ENCODE measurements at regions not wholly inside any gene's neighbourhood (a gene's known extent, or its start where the extent isn't known, plus 50 kb on each side); places are given as distances from the start of the nearest gene placed in this dataset.
A peak's percentile ranks its signal among the peaks of the same experiment; 100 is the strongest.

DNA sequence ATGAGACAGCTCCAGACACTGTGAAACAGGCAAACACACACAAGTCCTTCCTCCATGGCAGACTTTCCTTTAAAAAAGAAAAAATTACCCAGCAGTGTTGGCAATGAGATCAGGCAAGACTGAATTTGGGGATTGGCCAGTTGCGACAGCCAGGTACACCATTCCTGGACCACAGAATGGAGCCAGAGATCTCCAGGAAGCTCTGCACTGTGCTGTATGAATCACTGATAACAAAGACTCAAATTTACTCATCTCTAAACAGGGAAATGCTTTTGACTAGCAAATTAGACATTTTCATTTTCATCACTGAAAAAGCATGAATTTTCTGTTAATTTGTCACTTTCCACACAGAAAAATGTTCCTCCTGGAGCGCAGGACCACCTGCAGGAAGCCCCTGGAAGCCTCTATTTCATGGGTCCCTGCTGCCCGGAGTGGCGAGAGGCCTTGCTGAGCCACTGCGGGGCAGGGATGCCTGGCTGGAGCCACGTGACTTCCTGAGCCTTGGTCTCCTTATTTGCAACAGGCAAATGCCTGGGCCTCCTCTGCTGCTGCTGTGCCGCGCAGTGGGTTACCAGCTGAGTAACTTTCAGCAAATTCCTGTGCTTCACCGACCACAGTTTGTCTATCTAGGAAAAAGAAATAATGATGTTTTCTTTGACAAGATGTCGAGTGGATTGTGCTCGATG is 185.9 kb upstream of the ZNF618 start:
- H3K4me2 ChIP-seq (ENCODE audit: low read depth, low read length) = no peak overlapping the region
- H3K4ac ChIP-seq (ENCODE audit: low read depth, low read length) = no peak overlapping the region
- ChIA-PET CTCF (no interaction called here), POLR2A (ENCODE audit: unreplicated experiment) (no interaction called here)
- H3K9me3 ChIP-seq (ENCODE audit: control insufficient read depth, insufficient read depth, low read length) = 0 out of 2 replicates have a peak, but pooled peaks cover 2% of the 10 kb centered on the region
- H3K27me3 ChIP-seq (ENCODE audit: control insufficient read depth, insufficient read depth, low read length) = peaks cover 32% of the 10 kb centered on the region
- H4K91ac ChIP-seq (ENCODE audit: insufficient read depth, low read depth, low read length) = no peak overlapping the region
- no peak overlapping the region for H3K27ac ChIP-seq (ENCODE audit: insufficient read depth, low read length)
- dilution Hi-C loops (cut with HindIII; ENCODE audit: low sequenced_read_pairs, unreplicated experiment) = no loop called here
- H2BK5ac ChIP-seq (ENCODE audit: low read depth, low read length, poor library complexity, severe bottlenecking) = no peak overlapping the region
- H3K4me3 ChIP-seq (ENCODE audit: insufficient read depth, low read depth, low read length) = no peak overlapping the region
- H3K14ac ChIP-seq (replicated peaks; ENCODE audit: low read depth, low read length) = no peak overlapping the region
- no peak overlapping the region for H3K56ac ChIP-seq (ENCODE audit: extremely low read depth, insufficient read depth, low read length)
- no peak overlapping the region for H3K9ac ChIP-seq (ENCODE audit: low read depth, low read length)
- no peak overlapping the region for H2BK120ac ChIP-seq (ENCODE audit: low read depth, low read length)
- TF ChIP-seq FOS (IDR thresholded peaks at IDR 0.05; ENCODE audit: low read depth, low read length) (no peak), MAFK (IDR thresholded peaks at IDR 0.05; ENCODE audit: low read depth, low read length) (no peak)
- TF ChIP-seq, protein P1, sequence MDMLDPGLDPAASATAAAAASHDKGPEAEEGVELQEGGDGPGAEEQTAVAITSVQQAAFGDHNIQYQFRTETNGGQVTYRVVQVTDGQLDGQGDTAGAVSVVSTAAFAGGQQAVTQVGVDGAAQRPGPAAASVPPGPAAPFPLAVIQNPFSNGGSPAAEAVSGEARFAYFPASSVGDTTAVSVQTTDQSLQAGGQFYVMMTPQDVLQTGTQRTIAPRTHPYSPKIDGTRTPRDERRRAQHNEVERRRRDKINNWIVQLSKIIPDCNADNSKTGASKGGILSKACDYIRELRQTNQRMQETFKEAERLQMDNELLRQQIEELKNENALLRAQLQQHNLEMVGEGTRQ (IDR thresholded peaks at IDR 0.05; ENCODE audit: low read depth, low read length) = peak; percentile 37; the same call in 1 of the 2 replicates
- no peak overlapping the region for H4K5ac ChIP-seq (ENCODE audit: low read depth, low read length)
- H3K9me1 ChIP-seq (ENCODE audit: insufficient read depth, low read length) = no peaks in the 10 kb centered on the region
- no peaks in the 10 kb centered on the region for H3K79me1 ChIP-seq (ENCODE audit: low read depth in 1 of 2, low read length in 2 of 2)
- H4K20me1 ChIP-seq (ENCODE audit: insufficient read depth, low read length) = no peaks in the 10 kb centered on the region
- no CpG with 5 or more reads among the region's 11 CpGs for WGBS, 2 experiments (ENCODE audit: extremely low coverage in 2 of 2, insufficient read length in 1 of 2)
- peak overlapping the region; percentile 54 for H2AFZ ChIP-seq (replicated peaks; ENCODE audit: low read length, poor library complexity)
- H2BK15ac ChIP-seq (ENCODE audit: low read depth, low read length) = no peak overlapping the region
- no peaks in the 10 kb centered on the region for H3K36me3 ChIP-seq (ENCODE audit: control insufficient read depth, insufficient read depth, low read length)
- intact Hi-C loops (cut with micrococcal nuclease) = no loop called here
- H3K18ac ChIP-seq (ENCODE audit: low read depth, low read length) = no peak overlapping the region
- no peak overlapping the region for H2AK9ac ChIP-seq (replicated peaks; ENCODE audit: low read depth, low read length, poor library complexity)
- no peak overlapping the region for H3K23ac ChIP-seq (ENCODE audit: low read depth, low read length)
- no peak overlapping the region for H2AK5ac ChIP-seq (ENCODE audit: low read depth, low read length)
- peak overlapping the region in 1 of 2 experiments; percentile 43; a peak in 2 of 4 replicates for H4K8ac ChIP-seq (ENCODE audit: low read depth in 2 of 2, low read length in 2 of 2)
- DNase-seq = no peak
- no TSS peak for BruUV-seq (replicated peaks)
- ATAC-seq (ENCODE audit: low read depth) = no peak
- H3K4me1 ChIP-seq (ENCODE audit: control insufficient read depth, insufficient read depth, low read length) = no peaks in the 10 kb centered on the region; the same call in 1 of the 2 replicates
- H2BK20ac ChIP-seq (ENCODE audit: low read depth, low read length) = no peak overlapping the region
- in situ Hi-C loops (cut with MboI; ENCODE audit: low sequenced_read_pairs) = no loop called here

All from IMR-90 (cell line).